HG03060 (cell line): ENCODE measurements at regions not wholly inside any gene's neighbourhood (a gene's known extent, or its start where the extent isn't known, plus 50 kb on each side); places are given as distances from the start of the nearest gene placed in this dataset.
"Not testable (repeated sequence)": the region's sequence is repeated elsewhere in the genome, so short reads cannot be mapped to it uniquely, and the experiment has no call there.

ENCODE experiments used
- ATAC-seq: cut with Tn5 transposase; IDR thresholded peaks from one replicate; pipeline ENCODE4 v1.9.1; 2021; ENCODE audit warnings: low read depth, moderate number of reproducible peaks; ENCODE audit not compliant: unreplicated experiment

GRCh38 chr12:65720136-65721130 lies 103.8 kb upstream of the HMGA2 start:
- no peak for ATAC-seq

DNA sequence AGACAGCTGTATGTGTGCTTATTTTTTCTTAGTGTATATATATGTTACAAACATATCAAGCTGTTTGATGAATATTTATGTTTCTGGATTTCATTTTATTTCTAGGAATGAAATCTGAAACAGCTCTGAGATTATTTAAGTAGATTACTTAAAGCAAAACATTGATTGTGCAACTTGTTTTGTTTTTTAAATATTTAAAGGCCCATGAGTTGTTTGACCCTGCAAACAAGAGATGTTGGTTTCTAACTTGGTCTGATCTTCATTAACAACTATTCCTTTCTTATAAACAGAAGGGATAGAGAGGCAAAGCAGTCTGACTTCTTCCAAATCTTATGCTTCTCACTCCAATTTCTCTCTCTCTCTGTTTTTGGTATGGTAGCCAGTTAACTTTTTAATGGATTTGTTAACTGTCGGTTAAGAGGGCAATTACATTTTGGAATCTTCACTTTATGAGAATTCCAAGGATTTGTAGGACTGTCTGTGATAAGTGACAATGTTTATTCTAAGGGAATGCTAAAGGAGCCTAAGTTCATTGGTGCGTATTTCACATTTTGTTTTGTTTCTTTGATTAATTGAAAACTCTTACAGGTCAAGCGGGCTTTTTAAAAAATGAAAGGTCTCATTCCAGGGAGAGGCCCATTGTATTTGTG lies 102.6 kb upstream of the HMGA2 start:
- ATAC-seq: no peak

- ATAC-seq: no peak
Observed at GRCh38 chr12:65725376-65725775, 98.9 kb upstream of the HMGA2 start.

- ATAC-seq: no peak
Observed at GRCh38 chr12:65728455-65728847, 95.8 kb upstream of the HMGA2 start.

DNA sequence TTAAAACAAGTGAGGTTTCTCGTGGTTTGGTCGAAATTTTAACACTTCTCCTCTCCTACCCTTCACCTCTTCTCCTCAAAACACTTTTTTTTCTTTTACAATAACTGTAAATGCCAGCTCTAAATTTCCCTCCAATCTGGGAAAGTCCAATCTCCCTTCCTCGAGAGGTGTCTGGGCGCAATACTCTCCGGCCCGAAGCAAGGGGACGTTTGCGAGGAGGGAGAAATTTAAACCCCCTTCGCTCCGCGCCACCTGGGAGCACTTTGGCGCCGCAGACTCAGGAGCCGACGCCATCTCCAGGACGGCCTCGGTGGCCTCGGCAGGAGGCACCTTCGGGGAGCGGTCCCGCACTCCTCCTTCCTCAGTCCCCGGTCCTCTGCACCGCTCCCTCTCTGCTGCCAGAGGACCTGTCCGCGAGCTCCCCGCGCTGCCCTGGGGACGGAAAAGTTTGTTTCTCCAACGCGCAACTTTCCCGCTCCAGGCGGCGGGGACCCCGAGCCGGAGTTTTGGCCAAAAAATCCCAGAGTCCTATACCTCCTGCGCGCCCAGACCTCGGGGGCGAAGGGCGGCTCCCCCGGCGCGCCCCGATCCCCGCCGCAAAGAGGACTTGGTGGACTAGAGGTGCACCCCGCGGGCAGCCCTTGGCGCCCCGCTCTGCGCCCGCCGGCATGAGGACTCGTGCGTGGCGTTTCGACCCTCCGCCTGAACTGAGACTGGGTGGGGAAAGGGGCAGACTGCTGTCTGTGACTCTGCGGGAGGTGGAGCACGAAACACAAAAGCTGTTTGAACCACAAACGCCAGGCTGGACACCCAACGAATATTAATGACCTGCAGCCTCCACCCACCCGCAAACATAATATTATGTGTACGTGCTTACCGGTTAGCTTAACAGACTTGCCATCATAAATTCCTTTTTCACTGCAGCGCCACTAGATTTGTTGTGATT lies 95.2 kb upstream of the HMGA2 start:
- ATAC-seq: no peak

DNA sequence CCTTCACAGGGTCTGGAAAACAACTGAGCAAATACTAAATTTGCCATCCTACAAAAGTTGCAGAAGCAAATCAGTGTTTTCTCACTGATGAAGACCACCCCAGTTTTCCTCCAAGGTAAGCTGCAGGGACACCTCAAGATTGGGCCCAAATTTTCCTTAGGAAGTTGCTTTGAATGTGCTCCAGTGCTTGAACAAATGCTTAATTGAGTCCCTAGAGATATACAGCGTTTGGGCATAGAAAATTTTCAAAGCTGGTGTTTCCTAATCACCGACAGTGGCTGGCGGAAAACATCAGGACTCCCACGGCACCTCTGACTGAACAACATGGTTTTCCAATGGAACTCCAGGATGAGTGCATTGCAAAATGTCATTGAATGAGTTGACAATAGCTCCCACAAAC lies 92.5 kb upstream of the HMGA2 start:
- no peak for ATAC-seq

GRCh38 chr12:65733643-65734042 lies 90.6 kb upstream of the HMGA2 start:
- ATAC-seq: not testable (repeated sequence)

GRCh38 chr12:65734226-65734625 lies 90.1 kb upstream of the HMGA2 start:
- no peak for ATAC-seq

DNA sequence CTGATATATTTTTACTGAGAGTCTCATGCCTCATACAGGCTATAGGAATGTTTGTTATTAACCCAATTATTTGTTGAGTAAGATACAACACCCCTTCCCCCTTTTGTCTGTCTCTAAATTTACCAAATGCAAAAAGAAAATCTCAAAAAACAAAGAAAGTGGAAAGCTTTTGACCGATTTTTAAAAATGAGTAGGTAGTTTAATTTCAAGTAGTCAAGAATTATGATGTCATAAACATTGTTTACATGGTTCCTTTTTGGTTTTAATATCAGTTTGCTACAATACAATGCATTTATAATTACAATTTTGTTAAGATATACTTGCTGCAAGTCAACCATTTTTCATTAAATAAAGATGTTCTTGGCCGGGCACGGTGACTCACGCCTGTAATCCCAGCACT lies 84.7 kb upstream of the HMGA2 start:
- ATAC-seq: no peak

GRCh38 chr12:65740506-65740872 lies 83.8 kb upstream of the HMGA2 start:
- no peak for ATAC-seq

DNA sequence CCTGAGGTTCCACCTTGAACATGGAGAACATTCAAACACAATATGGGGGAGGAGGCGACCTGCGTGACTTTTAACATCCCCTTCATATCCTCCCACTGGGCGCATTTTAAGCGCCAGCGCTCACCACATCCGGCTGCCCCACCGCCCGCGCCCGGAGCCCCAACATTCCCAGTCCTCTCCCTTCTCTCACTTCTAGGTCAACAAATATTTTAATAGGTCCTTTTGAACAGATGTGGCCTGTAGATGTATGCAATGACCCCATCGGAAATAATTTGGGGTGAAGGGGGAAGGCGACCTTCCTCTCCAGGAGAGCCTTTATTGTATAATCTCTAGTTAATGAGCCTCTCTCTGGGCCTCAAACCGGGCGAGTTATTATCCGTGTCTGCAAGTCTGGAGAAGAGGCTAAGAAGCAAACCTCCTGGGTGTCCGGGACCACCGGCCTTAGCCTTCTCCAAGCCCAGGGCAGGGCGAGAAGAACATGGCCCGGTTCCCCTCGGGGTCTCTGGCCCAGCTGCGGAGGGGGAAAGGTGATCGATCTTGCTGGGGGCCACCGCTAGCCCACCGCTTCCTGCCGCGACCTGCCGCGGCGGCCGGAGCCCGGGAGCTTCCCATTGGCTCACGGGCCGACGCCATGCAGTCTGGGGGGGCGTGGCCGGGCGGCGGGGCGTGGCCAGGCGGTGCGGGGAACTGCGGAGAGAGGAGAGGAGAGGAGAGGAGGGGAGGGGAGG lies 83.2 kb upstream of the HMGA2 start:
- no peak for ATAC-seq

DNA sequence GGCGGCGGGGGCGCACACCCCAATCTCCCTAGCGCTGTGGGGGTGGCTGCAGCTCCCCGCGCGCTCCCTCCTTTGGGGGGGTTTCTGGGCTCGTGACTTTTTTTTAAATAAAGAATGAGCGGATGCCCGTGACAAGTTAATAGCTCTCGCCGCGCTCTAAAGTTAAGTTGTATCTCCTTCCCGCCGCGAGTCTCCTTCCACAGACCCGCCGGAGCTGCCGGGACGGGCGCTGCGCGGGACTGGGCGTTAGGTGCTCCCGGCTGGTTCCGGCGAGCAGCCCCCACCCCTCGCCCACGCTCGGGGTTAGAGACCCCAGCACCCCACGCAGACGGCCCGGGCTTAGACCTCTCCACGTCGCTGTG lies 82.6 kb upstream of the HMGA2 start:
- no peak for ATAC-seq

- no peak for ATAC-seq
Observed at GRCh38 chr12:65742018-65743010, 82.0 kb upstream of the HMGA2 start.

- ATAC-seq: not testable (repeated sequence)
Observed at GRCh38 chr12:65744236-65744840, 79.9 kb upstream of the HMGA2 start.

- no peak for ATAC-seq
Observed at GRCh38 chr12:65747338-65747737, 76.9 kb upstream of the HMGA2 start.

DNA sequence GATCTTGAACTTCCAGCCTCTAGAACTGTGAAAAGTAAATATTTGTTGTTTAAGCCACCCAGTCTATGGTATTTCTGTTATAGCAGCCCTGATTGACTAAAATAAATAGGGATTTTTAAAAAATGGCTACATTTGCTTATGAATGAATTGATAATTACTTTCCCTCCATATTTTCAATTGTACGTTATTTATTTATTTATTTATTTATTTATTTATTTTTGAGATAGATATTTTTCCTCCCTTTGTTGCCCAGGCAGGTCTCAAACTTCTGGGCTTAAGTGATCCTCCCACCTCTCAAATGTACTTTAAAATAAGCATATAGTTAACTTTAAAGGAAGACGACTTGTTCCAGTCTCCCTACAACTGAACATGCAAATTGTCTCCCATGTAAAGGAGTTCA lies 76.0 kb upstream of the HMGA2 start:
- ATAC-seq: no peak

DNA sequence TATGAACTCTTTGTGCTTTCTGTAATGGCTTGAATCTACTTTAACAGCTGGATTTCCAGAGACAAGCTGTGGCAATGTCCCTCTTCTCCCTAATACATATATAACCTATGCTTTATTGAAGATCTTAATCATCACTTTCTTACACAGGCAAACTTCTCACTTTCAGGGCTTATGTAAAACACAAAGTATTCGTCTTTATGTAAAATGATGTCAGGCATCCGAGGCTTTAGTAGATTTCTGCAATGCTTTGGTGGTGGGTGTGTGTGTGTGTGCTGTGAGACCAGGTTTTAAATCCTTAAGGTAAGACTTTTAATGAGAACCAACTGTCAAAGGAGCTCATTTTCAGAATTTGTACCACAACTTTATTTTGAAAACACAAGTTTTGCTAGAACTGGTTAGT lies 70.0 kb upstream of the HMGA2 start:
- ATAC-seq: no peak

DNA sequence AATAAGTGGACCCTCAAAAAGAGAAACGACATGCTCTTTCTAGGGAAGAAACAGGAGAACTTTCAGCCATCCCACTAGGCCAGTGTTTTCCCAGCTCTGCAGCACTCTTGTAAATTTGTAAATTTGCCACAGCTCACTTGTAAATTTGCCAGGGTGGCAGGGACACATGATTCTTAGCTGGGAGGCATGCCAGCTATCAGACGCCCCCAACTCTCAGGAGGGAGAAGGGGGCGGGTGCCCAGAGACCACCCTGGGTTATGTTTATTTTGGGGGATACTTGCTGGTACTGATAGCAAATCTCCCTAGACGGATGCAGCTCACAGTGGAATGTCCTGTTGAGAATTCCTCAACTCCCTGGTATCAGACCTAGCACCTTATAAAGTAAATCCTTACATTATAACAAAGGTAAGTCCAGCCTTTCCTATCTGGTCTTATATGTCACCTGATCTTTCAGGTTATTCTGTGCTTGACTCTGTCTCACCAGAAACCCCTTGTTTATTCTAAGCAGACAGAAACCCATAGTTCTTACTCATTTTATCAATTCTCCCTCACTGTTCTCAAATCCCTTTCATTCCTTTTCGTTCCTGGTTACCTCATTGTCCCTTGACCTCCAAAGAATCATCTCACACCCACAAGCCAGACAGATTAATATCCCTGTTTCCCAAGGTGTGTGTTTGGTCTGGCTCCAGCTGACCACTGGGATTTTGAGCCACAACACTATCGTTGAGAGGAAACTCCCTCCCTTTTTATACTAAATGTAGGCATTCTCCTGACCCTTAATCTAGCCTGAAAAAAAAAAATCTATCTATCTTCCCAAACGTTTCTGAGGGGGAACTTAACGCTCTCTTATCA lies 69.3 kb upstream of the HMGA2 start:
- ATAC-seq: no peak
